Suprapubic skin (tissue), 3 donors: ENCODE measurements at regions not wholly inside any gene's neighbourhood (a gene's known extent, or its start where the extent isn't known, plus 50 kb on each side); places are given as distances from the start of the nearest gene placed in this dataset.

Experiments used
- POLR2A ChIP-seq, 2 donors: fragments of 450-650 bp; IDR thresholded peaks; one replicate each; pipeline ENCODE4 v1.6.1; 2017; ENCODE audit warnings: antibody characterized with exemption in 2 of 2, mild to moderate bottlenecking in 2 of 2, moderate library complexity in 2 of 2
- TF ChIP-seq, protein P1 (sequence below), 2 donors: fragments of 200-600 bp in 1 of 2; fragments of 450-650 bp in 1 of 2; sonication (generic) in 1 of 2; IDR thresholded peaks; one replicate each; pipeline ENCODE4 v1.5.1; 2016 to 2019; ENCODE audit warnings: antibody characterized with exemption in 2 of 2, mild to moderate bottlenecking in 1 of 2, moderate library complexity in 1 of 2

DNA sequence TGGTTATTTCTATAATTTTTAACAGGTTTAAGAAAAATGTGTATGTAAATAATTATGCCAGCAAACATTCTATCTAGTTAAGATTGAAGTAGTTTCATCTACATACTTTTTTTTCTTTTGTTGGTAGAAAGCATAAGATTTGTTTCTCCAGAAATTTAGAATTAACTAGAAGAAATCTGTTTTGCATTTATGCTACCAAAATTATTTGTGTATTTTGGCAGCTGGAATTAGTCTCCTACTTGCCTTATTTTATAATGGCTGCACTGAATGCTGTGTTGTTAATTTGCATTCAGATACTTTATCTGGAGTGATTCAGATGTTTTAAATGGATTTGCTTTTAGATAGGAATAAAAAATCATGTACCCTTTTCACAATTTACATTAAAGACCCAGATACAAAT lies 100.2 kb upstream of the NAALADL2 start:
- TF ChIP-seq, protein P1, sequence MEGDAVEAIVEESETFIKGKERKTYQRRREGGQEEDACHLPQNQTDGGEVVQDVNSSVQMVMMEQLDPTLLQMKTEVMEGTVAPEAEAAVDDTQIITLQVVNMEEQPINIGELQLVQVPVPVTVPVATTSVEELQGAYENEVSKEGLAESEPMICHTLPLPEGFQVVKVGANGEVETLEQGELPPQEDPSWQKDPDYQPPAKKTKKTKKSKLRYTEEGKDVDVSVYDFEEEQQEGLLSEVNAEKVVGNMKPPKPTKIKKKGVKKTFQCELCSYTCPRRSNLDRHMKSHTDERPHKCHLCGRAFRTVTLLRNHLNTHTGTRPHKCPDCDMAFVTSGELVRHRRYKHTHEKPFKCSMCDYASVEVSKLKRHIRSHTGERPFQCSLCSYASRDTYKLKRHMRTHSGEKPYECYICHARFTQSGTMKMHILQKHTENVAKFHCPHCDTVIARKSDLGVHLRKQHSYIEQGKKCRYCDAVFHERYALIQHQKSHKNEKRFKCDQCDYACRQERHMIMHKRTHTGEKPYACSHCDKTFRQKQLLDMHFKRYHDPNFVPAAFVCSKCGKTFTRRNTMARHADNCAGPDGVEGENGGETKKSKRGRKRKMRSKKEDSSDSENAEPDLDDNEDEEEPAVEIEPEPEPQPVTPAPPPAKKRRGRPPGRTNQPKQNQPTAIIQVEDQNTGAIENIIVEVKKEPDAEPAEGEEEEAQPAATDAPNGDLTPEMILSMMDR (IDR thresholded peaks at IDR 0.05) = no peak
- TF ChIP-seq POLR2A (IDR thresholded peaks at IDR 0.05) = no peak
